ENCODE measurements at regions not wholly inside any gene's neighbourhood (a gene's known extent, or its start where the extent isn't known, plus 50 kb on each side); places are given as distances from the start of the nearest gene placed in this dataset.

- TF ChIP-seq, protein P1, sequence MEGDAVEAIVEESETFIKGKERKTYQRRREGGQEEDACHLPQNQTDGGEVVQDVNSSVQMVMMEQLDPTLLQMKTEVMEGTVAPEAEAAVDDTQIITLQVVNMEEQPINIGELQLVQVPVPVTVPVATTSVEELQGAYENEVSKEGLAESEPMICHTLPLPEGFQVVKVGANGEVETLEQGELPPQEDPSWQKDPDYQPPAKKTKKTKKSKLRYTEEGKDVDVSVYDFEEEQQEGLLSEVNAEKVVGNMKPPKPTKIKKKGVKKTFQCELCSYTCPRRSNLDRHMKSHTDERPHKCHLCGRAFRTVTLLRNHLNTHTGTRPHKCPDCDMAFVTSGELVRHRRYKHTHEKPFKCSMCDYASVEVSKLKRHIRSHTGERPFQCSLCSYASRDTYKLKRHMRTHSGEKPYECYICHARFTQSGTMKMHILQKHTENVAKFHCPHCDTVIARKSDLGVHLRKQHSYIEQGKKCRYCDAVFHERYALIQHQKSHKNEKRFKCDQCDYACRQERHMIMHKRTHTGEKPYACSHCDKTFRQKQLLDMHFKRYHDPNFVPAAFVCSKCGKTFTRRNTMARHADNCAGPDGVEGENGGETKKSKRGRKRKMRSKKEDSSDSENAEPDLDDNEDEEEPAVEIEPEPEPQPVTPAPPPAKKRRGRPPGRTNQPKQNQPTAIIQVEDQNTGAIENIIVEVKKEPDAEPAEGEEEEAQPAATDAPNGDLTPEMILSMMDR (conservative IDR thresholded peaks at IDR 0.05; ENCODE audit: low read length): no peak
- no peak for TF ChIP-seq EZH2phosphoT487 (IDR thresholded peaks at IDR 0.05; ENCODE audit: borderline replicate concordance, low read depth, low read length)
Measured at GRCh38 chr2:30346471-30347169, 100.4 kb upstream of the LCLAT1 start.
